ENCODE measurements at regions not wholly inside any gene's neighbourhood (a gene's known extent, or its start where the extent isn't known, plus 50 kb on each side); places are given as distances from the start of the nearest gene placed in this dataset.

- intact Hi-C loops (cut with DNase I), result no loop called here
- Histone ChIP-seq H3K4me3 (replicated peaks in 1 of 3) (no peak overlapping the region), H3K36me3 (no peaks in the 10 kb centered on the region), H3K27ac (no peak overlapping the region), H3K27me3 (no peaks in the 10 kb centered on the region), H3K4me1 (no peaks in the 10 kb centered on the region), H3K9me3 (no peaks in the 10 kb centered on the region)
- WGBS, 2 donors, result 85 to 89% methylated on average over 5 of the region's 5 CpGs
- TF ChIP-seq CTCF (IDR thresholded peaks at IDR 0.05) (no peak), POLR2A (IDR thresholded peaks at IDR 0.05) (no peak)
- DNase-seq, result no peak
Measured at GRCh38 chr14:97779140-97779539, 982.0 kb downstream of the VRK1 start.

GRCh38 chr14:97780804-97781203 is 983.6 kb downstream of the VRK1 start:
- Histone ChIP-seq H3K4me3 (replicated peaks in 1 of 3) (no peak overlapping the region), H3K36me3 (no peaks in the 10 kb centered on the region), H3K4me1 (no peaks in the 10 kb centered on the region), H3K9me3 (no peaks in the 10 kb centered on the region), H3K27ac (no peak overlapping the region), H3K27me3 (no peaks in the 10 kb centered on the region)
- 89 to 93% methylated on average over 5 of the region's 5 CpGs for WGBS, 2 donors
- intact Hi-C loops (cut with DNase I), result no loop called here
- no peak for DNase-seq
- no peak for TF ChIP-seq CTCF (IDR thresholded peaks at IDR 0.05)
- TF ChIP-seq POLR2A (IDR thresholded peaks at IDR 0.05), result no peak

GRCh38 chr14:97781961-97782360 is 984.8 kb downstream of the VRK1 start:
- TF ChIP-seq CTCF (IDR thresholded peaks at IDR 0.05) (no peak), POLR2A (IDR thresholded peaks at IDR 0.05) (no peak)
- Histone ChIP-seq H3K27me3 (no peaks in the 10 kb centered on the region), H3K27ac (no peak overlapping the region), H3K36me3 (no peaks in the 10 kb centered on the region), H3K4me3 (replicated peaks in 1 of 3) (no peak overlapping the region), H3K4me1 (no peaks in the 10 kb centered on the region), H3K9me3 (no peaks in the 10 kb centered on the region)
- intact Hi-C loops (cut with DNase I), result no loop called here
- no peak for DNase-seq
- WGBS, 2 donors, result 92 to 93% methylated on average over 5 of the region's 5 CpGs

- H3K9me3 ChIP-seq, result no peaks in the 10 kb centered on the region
- no peaks in the 10 kb centered on the region for H3K36me3 ChIP-seq
- no peaks in the 10 kb centered on the region for H3K4me1 ChIP-seq
- 29 to 39% methylated on average over 8 of the region's 8 CpGs for WGBS, 2 donors
- no peak overlapping the region for H3K4me3 ChIP-seq (replicated peaks in 1 of 3)
- H3K27ac ChIP-seq, result no peak overlapping the region
- intact Hi-C loops (cut with DNase I), result no loop called here
- no peaks in the 10 kb centered on the region for H3K27me3 ChIP-seq
- no peak for TF ChIP-seq CTCF (IDR thresholded peaks at IDR 0.05)
- no peak for TF ChIP-seq POLR2A (IDR thresholded peaks at IDR 0.05)
- no peak for DNase-seq
Measured at GRCh38 chr14:97782871-97783414, 985.8 kb downstream of the VRK1 start.

- Histone ChIP-seq H3K4me1 (no peaks in the 10 kb centered on the region), H3K27ac (no peak overlapping the region), H3K27me3 (no peaks in the 10 kb centered on the region), H3K36me3 (no peaks in the 10 kb centered on the region), H3K9me3 (no peaks in the 10 kb centered on the region), H3K4me3 (replicated peaks in 1 of 3) (no peak overlapping the region)
- no peak for TF ChIP-seq POLR2A (IDR thresholded peaks at IDR 0.05)
- no peak for DNase-seq
- intact Hi-C loops (cut with DNase I), result no loop called here
- WGBS, 2 donors, result 98 to 100% methylated on average over 1 of the region's 1 CpG
Measured at GRCh38 chr14:97785495-97785894, 988.3 kb downstream of the VRK1 start.

GRCh38 chr14:97788364-97788763 is 991.2 kb downstream of the VRK1 start:
- TF ChIP-seq POLR2A (IDR thresholded peaks at IDR 0.05) (no peak), CTCF (IDR thresholded peaks at IDR 0.05) (no peak)

More at GRCh38 chr14:97788364-97788763, 991.2 kb downstream of the VRK1 start:
- no peaks in the 10 kb centered on the region for H3K36me3 ChIP-seq
- no peak overlapping the region for H3K4me3 ChIP-seq (replicated peaks in 1 of 3)
- no peaks in the 10 kb centered on the region for H3K27me3 ChIP-seq
- intact Hi-C loops (cut with DNase I), result no loop called here
- no peak overlapping the region for H3K27ac ChIP-seq
- H3K4me1 ChIP-seq, result no peaks in the 10 kb centered on the region
- DNase-seq, result no peak
- no peaks in the 10 kb centered on the region for H3K9me3 ChIP-seq
